ENCODE measurements at regions not wholly inside any gene's neighbourhood (a gene's known extent, or its start where the extent isn't known, plus 50 kb on each side); places are given as distances from the start of the nearest gene placed in this dataset.

DNA sequence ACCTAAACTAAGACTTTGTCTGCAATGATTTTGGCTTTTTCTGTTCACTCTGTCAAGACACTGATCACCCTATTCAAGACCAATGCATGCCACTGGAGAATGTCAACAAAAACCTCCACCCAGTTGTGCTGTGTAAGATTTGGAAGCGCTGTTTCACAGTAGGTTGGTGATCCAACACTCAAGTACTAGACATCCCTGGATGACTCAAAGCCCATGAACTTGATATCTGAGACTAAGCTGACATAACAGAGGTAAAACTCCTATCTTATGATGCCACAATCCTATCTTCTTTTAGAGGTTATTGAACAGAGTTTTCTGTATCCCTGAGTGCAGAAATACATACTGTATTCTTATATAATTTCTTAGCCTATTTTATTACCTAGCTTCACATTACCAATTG, 251.3 kb upstream of the ETAA1 start:
- Histone ChIP-seq H3K9me2 (ENCODE audit: insufficient read depth, low read length) (no peaks in the 10 kb centered on the region), H3K27ac (ENCODE audit: low read length) (no peak overlapping the region), H4K20me1 (ENCODE audit: insufficient read depth) (no peaks in the 10 kb centered on the region), H3K27me3 (ENCODE audit: insufficient read depth, low read depth, low read length) (no peaks in the 10 kb centered on the region), H3K36me3 (ENCODE audit: insufficient read depth, low read length) (no peaks in the 10 kb centered on the region), H3K4me3 (ENCODE audit: low read length) (no peak overlapping the region), H3K79me2 (replicated peaks; ENCODE audit: insufficient read depth, low read length) (no peaks in the 10 kb centered on the region), H3K9ac (ENCODE audit: low read length) (no peak overlapping the region), H3F3A (ENCODE audit: insufficient read depth, low read length, poor library complexity, severe bottlenecking) (no peaks in the 10 kb centered on the region), H3K4me2 (ENCODE audit: low read length) (no peak overlapping the region), H3K9me3 (ENCODE audit: low read length) (peaks cover under 1% of the 10 kb centered on the region), H2AFZ (ENCODE audit: low read depth, low read length) (no peak overlapping the region)
- TF ChIP-seq POLR2AphosphoS5 (IDR thresholded peaks at IDR 0.05) (no peak), EP300 (conservative IDR thresholded peaks at IDR 0.05; ENCODE audit: poor library complexity, severe bottlenecking) (no peak), MXI1 (conservative IDR thresholded peaks at IDR 0.05; ENCODE audit: poor library complexity, severe bottlenecking) (no peak)
- TF ChIP-seq, protein P1, sequence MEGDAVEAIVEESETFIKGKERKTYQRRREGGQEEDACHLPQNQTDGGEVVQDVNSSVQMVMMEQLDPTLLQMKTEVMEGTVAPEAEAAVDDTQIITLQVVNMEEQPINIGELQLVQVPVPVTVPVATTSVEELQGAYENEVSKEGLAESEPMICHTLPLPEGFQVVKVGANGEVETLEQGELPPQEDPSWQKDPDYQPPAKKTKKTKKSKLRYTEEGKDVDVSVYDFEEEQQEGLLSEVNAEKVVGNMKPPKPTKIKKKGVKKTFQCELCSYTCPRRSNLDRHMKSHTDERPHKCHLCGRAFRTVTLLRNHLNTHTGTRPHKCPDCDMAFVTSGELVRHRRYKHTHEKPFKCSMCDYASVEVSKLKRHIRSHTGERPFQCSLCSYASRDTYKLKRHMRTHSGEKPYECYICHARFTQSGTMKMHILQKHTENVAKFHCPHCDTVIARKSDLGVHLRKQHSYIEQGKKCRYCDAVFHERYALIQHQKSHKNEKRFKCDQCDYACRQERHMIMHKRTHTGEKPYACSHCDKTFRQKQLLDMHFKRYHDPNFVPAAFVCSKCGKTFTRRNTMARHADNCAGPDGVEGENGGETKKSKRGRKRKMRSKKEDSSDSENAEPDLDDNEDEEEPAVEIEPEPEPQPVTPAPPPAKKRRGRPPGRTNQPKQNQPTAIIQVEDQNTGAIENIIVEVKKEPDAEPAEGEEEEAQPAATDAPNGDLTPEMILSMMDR (IDR thresholded peaks at IDR 0.05; ENCODE audit: poor library complexity, severe bottlenecking): no peak
- TF ChIP-seq, protein P2, sequence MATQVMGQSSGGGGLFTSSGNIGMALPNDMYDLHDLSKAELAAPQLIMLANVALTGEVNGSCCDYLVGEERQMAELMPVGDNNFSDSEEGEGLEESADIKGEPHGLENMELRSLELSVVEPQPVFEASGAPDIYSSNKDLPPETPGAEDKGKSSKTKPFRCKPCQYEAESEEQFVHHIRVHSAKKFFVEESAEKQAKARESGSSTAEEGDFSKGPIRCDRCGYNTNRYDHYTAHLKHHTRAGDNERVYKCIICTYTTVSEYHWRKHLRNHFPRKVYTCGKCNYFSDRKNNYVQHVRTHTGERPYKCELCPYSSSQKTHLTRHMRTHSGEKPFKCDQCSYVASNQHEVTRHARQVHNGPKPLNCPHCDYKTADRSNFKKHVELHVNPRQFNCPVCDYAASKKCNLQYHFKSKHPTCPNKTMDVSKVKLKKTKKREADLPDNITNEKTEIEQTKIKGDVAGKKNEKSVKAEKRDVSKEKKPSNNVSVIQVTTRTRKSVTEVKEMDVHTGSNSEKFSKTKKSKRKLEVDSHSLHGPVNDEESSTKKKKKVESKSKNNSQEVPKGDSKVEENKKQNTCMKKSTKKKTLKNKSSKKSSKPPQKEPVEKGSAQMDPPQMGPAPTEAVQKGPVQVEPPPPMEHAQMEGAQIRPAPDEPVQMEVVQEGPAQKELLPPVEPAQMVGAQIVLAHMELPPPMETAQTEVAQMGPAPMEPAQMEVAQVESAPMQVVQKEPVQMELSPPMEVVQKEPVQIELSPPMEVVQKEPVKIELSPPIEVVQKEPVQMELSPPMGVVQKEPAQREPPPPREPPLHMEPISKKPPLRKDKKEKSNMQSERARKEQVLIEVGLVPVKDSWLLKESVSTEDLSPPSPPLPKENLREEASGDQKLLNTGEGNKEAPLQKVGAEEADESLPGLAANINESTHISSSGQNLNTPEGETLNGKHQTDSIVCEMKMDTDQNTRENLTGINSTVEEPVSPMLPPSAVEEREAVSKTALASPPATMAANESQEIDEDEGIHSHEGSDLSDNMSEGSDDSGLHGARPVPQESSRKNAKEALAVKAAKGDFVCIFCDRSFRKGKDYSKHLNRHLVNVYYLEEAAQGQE (IDR thresholded peaks at IDR 0.05; ENCODE audit: borderline replicate concordance): no peak

DNA sequence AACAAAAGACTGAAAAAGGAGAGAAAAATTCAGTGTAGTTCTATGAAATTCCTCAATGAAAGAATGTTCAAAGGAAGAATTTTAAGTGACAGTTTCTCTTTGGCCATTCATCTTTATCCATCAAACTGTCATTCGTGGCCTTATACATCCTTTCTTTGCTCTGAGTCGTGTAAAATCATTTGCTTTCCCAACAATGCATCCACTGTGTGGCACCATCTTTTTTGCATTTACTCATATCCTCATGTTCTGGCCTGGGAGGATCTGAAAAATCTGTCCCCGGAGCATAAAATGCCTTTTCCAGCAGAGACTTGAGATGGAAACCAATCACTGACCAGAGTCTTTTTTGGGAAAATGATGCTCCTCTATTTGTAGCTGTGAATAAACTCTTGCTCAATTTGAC, 240.3 kb upstream of the ETAA1 start:
- H3K4me3 ChIP-seq (ENCODE audit: low read length): no peak overlapping the region
- no peaks in the 10 kb centered on the region for H3K36me3 ChIP-seq (ENCODE audit: insufficient read depth, low read length)
- TF ChIP-seq, protein P2 (IDR thresholded peaks at IDR 0.05; ENCODE audit: borderline replicate concordance): no peak
- TF ChIP-seq MXI1 (conservative IDR thresholded peaks at IDR 0.05; ENCODE audit: poor library complexity, severe bottlenecking) (no peak), EP300 (conservative IDR thresholded peaks at IDR 0.05; ENCODE audit: poor library complexity, severe bottlenecking) (no peak), POLR2AphosphoS5 (IDR thresholded peaks at IDR 0.05) (no peak), TAF1 (IDR thresholded peaks at IDR 0.05; ENCODE audit: low read depth) (no peak), RAD21 (conservative IDR thresholded peaks at IDR 0.05) (no peak), SMC3 (conservative IDR thresholded peaks at IDR 0.05; ENCODE audit: poor library complexity) (no peak)
- TF ChIP-seq, protein P1 (IDR thresholded peaks at IDR 0.05; ENCODE audit: poor library complexity, severe bottlenecking): no peak

More for the DNA sequence above, 240.3 kb upstream of the ETAA1 start:
- no peak overlapping the region for H3K4me2 ChIP-seq (ENCODE audit: low read length)
- no peaks in the 10 kb centered on the region for H4K20me1 ChIP-seq (ENCODE audit: insufficient read depth)
- H3K9ac ChIP-seq (ENCODE audit: low read length): no peak overlapping the region
- no peaks in the 10 kb centered on the region for H3K9me3 ChIP-seq (ENCODE audit: low read length)
- H3K27ac ChIP-seq (ENCODE audit: low read length): no peak overlapping the region
- H3K27me3 ChIP-seq (ENCODE audit: insufficient read depth, low read depth, low read length): no peaks in the 10 kb centered on the region
- H3K79me2 ChIP-seq (replicated peaks; ENCODE audit: insufficient read depth, low read length): no peaks in the 10 kb centered on the region
- H2AFZ ChIP-seq (ENCODE audit: low read depth, low read length): no peak overlapping the region
- no peaks in the 10 kb centered on the region for H3K9me2 ChIP-seq (ENCODE audit: insufficient read depth, low read length)
- H3F3A ChIP-seq (ENCODE audit: insufficient read depth, low read length, poor library complexity, severe bottlenecking): no peaks in the 10 kb centered on the region
